Fibroblast of the aortic adventitia (primary cell): ENCODE measurements at regions not wholly inside any gene's neighbourhood (a gene's known extent, or its start where the extent isn't known, plus 50 kb on each side); places are given as distances from the start of the nearest gene placed in this dataset.
A peak's percentile ranks its signal among the peaks of the same experiment; 100 is the strongest.

ENCODE experiments used
- DNase-seq: peaks from one replicate; pipeline ENCODE4 v3.0.0-alpha.2; 2010; ENCODE audit warnings: low read depth
- H3K4me3 ChIP-seq: 2 replicates; pipeline ENCODE4 v1.5.1; 2011; ENCODE audit warnings: low read depth, mild to moderate bottlenecking, control low read depth, low read length, moderate library complexity
- TF ChIP-seq, protein P1 (sequence below): IDR thresholded peaks from 2 replicates; pipeline ENCODE4 v1.5.1; 2011; ENCODE audit warnings: mild to moderate bottlenecking, low read length, control low read depth, inconsistent platforms; ENCODE audit not compliant: insufficient read depth

DNA sequence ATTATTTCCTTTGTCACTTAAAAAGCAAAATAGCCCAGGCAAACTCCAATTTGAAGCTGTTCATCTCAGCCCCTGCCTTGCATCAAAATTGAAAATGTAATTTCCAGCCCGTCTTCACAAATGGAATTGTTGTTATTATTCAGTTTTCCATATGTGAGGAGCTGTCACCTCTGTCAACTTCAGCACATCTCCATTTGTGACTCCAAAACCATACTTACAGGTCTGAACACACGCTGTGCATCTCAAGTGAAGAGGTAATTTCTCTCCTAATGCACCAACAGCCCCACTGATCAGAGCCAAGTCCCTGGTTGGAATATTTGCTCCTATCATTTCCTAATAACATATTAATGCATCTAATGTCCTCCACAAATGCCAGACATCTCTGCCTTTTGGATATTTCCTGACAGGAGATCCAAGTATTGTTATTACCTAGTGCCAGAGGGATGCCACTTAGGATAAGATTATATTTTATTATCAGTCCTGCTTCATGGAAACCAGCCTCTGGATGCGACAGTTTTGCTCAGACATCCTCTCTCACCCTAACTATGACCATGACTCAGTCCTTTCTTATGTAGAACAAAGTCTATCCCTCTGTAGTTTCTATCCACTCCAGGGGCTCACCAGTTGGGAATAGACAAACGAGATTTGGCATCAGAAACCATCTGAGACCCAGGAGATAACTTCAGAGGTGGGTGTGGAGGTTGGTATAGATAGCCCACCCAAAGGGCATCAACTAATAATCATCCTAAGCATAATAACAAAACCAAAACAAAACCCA lies 379.8 kb downstream of the VPS13C start:
- DNase-seq = no peak
- TF ChIP-seq, protein P1, sequence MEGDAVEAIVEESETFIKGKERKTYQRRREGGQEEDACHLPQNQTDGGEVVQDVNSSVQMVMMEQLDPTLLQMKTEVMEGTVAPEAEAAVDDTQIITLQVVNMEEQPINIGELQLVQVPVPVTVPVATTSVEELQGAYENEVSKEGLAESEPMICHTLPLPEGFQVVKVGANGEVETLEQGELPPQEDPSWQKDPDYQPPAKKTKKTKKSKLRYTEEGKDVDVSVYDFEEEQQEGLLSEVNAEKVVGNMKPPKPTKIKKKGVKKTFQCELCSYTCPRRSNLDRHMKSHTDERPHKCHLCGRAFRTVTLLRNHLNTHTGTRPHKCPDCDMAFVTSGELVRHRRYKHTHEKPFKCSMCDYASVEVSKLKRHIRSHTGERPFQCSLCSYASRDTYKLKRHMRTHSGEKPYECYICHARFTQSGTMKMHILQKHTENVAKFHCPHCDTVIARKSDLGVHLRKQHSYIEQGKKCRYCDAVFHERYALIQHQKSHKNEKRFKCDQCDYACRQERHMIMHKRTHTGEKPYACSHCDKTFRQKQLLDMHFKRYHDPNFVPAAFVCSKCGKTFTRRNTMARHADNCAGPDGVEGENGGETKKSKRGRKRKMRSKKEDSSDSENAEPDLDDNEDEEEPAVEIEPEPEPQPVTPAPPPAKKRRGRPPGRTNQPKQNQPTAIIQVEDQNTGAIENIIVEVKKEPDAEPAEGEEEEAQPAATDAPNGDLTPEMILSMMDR = no peak
- H3K4me3 ChIP-seq = no peak overlapping the region

DNA sequence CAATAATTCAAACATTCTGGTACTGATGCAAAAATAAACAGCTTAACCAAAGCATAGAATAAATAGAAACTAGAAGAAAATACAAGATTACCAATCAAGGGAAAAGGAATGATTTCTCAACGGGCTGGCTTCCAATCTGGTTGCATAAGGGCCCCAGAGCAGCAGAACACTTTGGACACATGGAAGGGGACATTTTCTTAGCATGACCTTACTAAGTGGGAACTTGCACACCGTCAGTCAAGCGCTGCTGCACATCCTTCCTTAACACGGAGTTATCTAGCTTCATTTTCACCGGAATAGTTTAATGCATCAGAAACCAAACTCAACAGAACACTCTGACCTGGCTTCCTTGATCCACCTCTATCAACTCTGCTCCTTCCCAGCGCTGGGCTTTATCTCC lies 388.5 kb downstream of the VPS13C start:
- TF ChIP-seq, protein P1 = no peak
- H3K4me3 ChIP-seq = no peak overlapping the region
- no peak for DNase-seq

DNA sequence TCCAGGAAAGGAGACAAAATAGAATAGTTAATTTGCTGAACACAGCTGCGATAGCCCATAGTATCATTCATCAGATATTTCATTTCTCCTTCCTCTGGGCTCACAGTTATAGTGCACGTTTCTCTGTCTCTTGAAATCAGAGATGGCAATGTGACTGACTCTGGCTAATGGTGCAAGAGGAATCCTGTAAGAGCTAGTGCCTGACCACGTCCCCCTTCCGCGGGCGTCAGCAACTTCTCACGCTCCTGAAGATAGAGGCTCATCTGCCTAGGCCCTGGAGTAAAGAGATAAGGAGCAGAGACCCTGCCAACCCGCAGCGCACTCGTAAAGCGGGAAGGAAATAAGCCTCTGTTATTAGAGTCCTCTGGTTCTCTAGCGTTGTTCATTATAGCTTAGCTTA lies 391.8 kb downstream of the VPS13C start:
- TF ChIP-seq, protein P1 = no peak
- no peak overlapping the region for H3K4me3 ChIP-seq
- no peak for DNase-seq

DNA sequence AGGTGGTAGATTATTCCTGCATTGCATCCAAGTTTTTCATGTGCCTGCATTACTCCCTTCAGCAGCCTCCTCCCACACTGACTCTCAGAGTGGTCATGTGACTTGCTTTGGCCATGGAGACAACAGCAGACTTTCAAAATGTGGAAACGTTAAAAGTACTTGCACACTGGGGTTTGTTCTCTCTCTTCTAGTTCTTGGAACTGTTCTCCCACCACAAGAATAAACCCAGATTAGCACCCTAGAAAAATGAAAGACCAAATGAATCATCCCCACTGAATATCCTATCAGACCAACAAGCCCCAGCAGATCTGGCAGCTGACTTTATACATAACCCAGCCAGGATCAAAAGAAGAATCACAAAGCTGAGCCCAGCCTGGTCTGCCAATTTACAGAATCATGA lies 398.5 kb downstream of the VPS13C start:
- peak; percentile 1 for DNase-seq

DNA sequence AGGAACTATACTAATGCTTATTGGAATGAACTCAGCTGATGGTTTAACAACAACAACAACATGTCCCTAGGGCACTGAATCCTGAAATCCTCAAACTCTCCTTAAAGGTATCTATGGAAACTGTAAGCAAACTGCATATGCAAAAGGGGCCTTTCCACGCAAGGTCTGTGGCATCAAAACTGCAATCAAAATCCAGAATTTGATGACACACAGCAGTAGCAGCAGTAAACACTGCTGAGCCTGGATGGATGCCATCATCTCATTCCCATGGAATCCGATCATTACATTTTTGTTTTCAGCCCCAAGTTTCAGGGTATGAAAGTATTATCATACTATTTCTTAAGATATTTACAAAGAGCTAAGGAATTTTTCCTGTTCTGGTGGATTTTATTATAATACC lies 399.7 kb downstream of the VPS13C start:
- DNase-seq = no peak
- TF ChIP-seq, protein P1 = no peak
- H3K4me3 ChIP-seq = no peak overlapping the region

More for the DNA sequence above, 398.5 kb downstream of the VPS13C start:
- no peak overlapping the region for H3K4me3 ChIP-seq
- TF ChIP-seq, protein P1 = no peak

DNA sequence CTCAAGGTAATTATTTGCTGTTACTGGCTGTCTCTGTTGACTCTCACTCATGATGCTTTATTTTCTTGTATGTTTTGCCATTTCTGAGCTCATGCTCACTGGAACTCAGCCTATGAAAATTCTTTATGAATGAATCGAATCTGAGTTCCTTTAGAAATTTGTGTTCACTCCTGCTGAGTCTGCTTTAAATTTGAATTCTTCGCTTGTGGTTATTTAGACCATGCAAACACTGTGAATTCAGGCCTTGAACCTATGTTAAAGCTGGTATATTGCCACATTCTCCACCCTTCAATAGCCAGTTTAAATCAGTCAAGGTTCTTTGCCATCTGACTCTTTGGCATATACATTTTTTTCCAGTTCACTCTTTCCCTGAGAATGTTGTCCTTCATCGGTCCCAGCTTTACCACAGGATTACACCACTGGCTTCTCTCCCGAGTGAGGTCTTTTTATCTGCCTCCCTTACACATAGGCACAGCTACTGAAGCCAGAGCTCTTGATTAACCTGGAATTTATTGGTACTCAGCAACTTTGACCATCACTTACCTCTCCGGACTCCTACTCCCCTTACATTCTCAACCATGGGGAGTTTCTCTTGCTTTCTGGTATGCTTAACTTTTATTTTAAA lies 400.6 kb downstream of the VPS13C start:
- DNase-seq = no peak

More for the DNA sequence above, 400.6 kb downstream of the VPS13C start:
- no peak overlapping the region for H3K4me3 ChIP-seq
- TF ChIP-seq, protein P1 = no peak
